H1 (cell line): ENCODE measurements at regions not wholly inside any gene's neighbourhood (a gene's known extent, or its start where the extent isn't known, plus 50 kb on each side); places are given as distances from the start of the nearest gene placed in this dataset.

ENCODE experiments used
- SIX5 ChIP-seq: IDR thresholded peaks from 2 replicates; pipeline ENCODE4 v1.6.1; 2011; ENCODE audit warnings: mild to moderate bottlenecking, low read depth, low read length
- TAF1 ChIP-seq: IDR thresholded peaks from 2 replicates; pipeline ENCODE4 v1.6.1; 2011; ENCODE audit warnings: mild to moderate bottlenecking, low read depth, low read length
- TF ChIP-seq, protein P1 (sequence below): IDR thresholded peaks from 2 replicates; pipeline ENCODE4 v1.6.1; 2012; ENCODE audit warnings: low read length, inconsistent platforms
- TF ChIP-seq, protein P2 (sequence below), 3 experiments: IDR thresholded peaks; 1 replicate in 2 of 3; 2 replicates in 1 of 3; pipeline versions ENCODE4 v1.5.1 to v1.6.1; 2011; ENCODE audit warnings: low read length in 3 of 3, mild to moderate bottlenecking in 3 of 3, inconsistent platforms in 2 of 3, low read depth in 1 of 3, moderate library complexity in 1 of 3; ENCODE audit not compliant: insufficient read depth in 1 of 3; ENCODE audit errors: control extremely low read depth in 1 of 3

GRCh38 chr12:68080577-68080976, 79.0 kb downstream of the IFNG start:
- TF ChIP-seq, protein P1, sequence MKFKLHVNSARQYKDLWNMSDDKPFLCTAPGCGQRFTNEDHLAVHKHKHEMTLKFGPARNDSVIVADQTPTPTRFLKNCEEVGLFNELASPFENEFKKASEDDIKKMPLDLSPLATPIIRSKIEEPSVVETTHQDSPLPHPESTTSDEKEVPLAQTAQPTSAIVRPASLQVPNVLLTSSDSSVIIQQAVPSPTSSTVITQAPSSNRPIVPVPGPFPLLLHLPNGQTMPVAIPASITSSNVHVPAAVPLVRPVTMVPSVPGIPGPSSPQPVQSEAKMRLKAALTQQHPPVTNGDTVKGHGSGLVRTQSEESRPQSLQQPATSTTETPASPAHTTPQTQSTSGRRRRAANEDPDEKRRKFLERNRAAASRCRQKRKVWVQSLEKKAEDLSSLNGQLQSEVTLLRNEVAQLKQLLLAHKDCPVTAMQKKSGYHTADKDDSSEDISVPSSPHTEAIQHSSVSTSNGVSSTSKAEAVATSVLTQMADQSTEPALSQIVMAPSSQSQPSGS = no peak
- TF ChIP-seq SIX5 (no peak), TAF1 (no peak)
- TF ChIP-seq, protein P2, sequence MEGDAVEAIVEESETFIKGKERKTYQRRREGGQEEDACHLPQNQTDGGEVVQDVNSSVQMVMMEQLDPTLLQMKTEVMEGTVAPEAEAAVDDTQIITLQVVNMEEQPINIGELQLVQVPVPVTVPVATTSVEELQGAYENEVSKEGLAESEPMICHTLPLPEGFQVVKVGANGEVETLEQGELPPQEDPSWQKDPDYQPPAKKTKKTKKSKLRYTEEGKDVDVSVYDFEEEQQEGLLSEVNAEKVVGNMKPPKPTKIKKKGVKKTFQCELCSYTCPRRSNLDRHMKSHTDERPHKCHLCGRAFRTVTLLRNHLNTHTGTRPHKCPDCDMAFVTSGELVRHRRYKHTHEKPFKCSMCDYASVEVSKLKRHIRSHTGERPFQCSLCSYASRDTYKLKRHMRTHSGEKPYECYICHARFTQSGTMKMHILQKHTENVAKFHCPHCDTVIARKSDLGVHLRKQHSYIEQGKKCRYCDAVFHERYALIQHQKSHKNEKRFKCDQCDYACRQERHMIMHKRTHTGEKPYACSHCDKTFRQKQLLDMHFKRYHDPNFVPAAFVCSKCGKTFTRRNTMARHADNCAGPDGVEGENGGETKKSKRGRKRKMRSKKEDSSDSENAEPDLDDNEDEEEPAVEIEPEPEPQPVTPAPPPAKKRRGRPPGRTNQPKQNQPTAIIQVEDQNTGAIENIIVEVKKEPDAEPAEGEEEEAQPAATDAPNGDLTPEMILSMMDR (IDR thresholded peaks at IDR 0.05; ENCODE audit: control extremely low read depth in 1 of 3, insufficient read depth in 1 of 3, low read depth in 1 of 3, low read length in 3 of 3) = no peak
